Thyroid gland (tissue), 4 donors: ENCODE measurements at regions not wholly inside any gene's neighbourhood (a gene's known extent, or its start where the extent isn't known, plus 50 kb on each side); places are given as distances from the start of the nearest gene placed in this dataset.

Source experiments
- DNase-seq, 2 donors: peaks; one replicate each; pipeline ENCODE4 v3.0.0-alpha.2; 2019
- H3K27ac ChIP-seq, 3 donors: fragments of 200-600 bp; sonication (generic); 1 replicate in 2 of 3; 2 replicates in 1 of 3; pipeline ENCODE4 v1.5.1; 2016 to 2019; ENCODE audit warnings: mild to moderate bottlenecking in 1 of 3, moderate library complexity in 1 of 3
- H3K27me3 ChIP-seq: fragments of 200-600 bp; sonication (generic); one replicate; pipeline ENCODE4 v1.5.1; 2019
- H3K36me3 ChIP-seq, 2 donors: fragments of 200-600 bp; sonication (generic); one replicate each; pipeline ENCODE4 v1.5.1; 2016 to 2019
- H3K4me1 ChIP-seq, 2 donors: fragments of 200-600 bp; sonication (generic); one replicate each; pipeline ENCODE4 v1.5.1; 2017 to 2019
- H3K4me3 ChIP-seq, 3 donors: fragments of 200-600 bp; sonication (generic); replicated peaks in 1 of 3; 1 replicate in 2 of 3; 2 replicates in 1 of 3; pipeline ENCODE4 v1.5.1; 2016; ENCODE audit warnings: mild to moderate bottlenecking in 1 of 3
- H3K9me3 ChIP-seq: fragments of 200-600 bp; sonication (generic); one replicate; pipeline ENCODE4 v1.5.1; 2017
- CTCF ChIP-seq, 6 experiments: fragments of 200-600 bp in 3 of 6; fragments of 450-650 bp in 3 of 6; sonication (generic) in 3 of 6; IDR thresholded peaks; one replicate each; pipeline ENCODE4 v1.5.1; 2016 to 2019; ENCODE audit warnings: antibody characterized with exemption in 6 of 6, mild to moderate bottlenecking in 2 of 6, inconsistent platforms in 1 of 6, moderate library complexity in 1 of 6
- POLR2A ChIP-seq, 2 donors: fragments of 450-650 bp; IDR thresholded peaks; one replicate each; pipeline ENCODE4 v1.6.1; 2017; ENCODE audit warnings: antibody characterized with exemption in 2 of 2, mild to moderate bottlenecking in 2 of 2, moderate library complexity in 1 of 2
- WGBS, 2 donors: methylation state at CpG; one replicate each; pipeline ENCODE4 v1.1.5; 2017; 5-methylcytosine and 5-hydroxymethylcytosine counted together
- intact Hi-C: fragments of 100-400 bp; cut with DNase I; formaldehyde crosslinking; loops from one replicate; pipeline ENCODE4 v1.15.1; 2023

- H3K4me3 ChIP-seq: no peak overlapping the region
- no peak for DNase-seq
- H3K27me3 ChIP-seq: no peaks in the 10 kb centered on the region
- no peaks in the 10 kb centered on the region for H3K36me3 ChIP-seq
- TF ChIP-seq POLR2A (IDR thresholded peaks at IDR 0.05) (no peak), CTCF (IDR thresholded peaks at IDR 0.05) (no peak)
- H3K9me3 ChIP-seq: no peaks in the 10 kb centered on the region
- no peak overlapping the region for H3K27ac ChIP-seq
- intact Hi-C loops: no loop called here
- no peaks in the 10 kb centered on the region for H3K4me1 ChIP-seq
Observed at GRCh38 chr10:28952523-28952922, 275.2 kb downstream of the BAMBI start.

- Histone ChIP-seq H3K4me3 (no peak overlapping the region), H3K27ac (no peak overlapping the region), H3K9me3 (no peaks in the 10 kb centered on the region), H3K27me3 (no peaks in the 10 kb centered on the region), H3K36me3 (no peaks in the 10 kb centered on the region), H3K4me1 (no peaks in the 10 kb centered on the region)
- intact Hi-C loops: no loop called here
- TF ChIP-seq POLR2A (IDR thresholded peaks at IDR 0.05) (no peak), CTCF (IDR thresholded peaks at IDR 0.05) (no peak)
- 81 to 83% methylated on average over 2 of the region's 2 CpGs for WGBS, 2 donors
- DNase-seq: no peak
Observed at GRCh38 chr10:28954211-28954610, 276.9 kb downstream of the BAMBI start.

GRCh38 chr10:28958468-28958867, 281.1 kb downstream of the BAMBI start:
- H3K4me3 ChIP-seq: no peak overlapping the region
- intact Hi-C loops: no loop called here
- no peaks in the 10 kb centered on the region for H3K27me3 ChIP-seq
- no peaks in the 10 kb centered on the region for H3K9me3 ChIP-seq
- no peak overlapping the region for H3K27ac ChIP-seq
- no peaks in the 10 kb centered on the region for H3K36me3 ChIP-seq
- no peak for DNase-seq
- TF ChIP-seq CTCF (IDR thresholded peaks at IDR 0.05): no peak
- no peak for TF ChIP-seq POLR2A (IDR thresholded peaks at IDR 0.05)
- no peaks in the 10 kb centered on the region for H3K4me1 ChIP-seq

- Histone ChIP-seq H3K4me1 (no peaks in the 10 kb centered on the region), H3K9me3 (no peaks in the 10 kb centered on the region), H3K4me3 (no peak overlapping the region), H3K36me3 (no peaks in the 10 kb centered on the region), H3K27ac (no peak overlapping the region), H3K27me3 (no peaks in the 10 kb centered on the region)
- 90 to 96% methylated on average over 7 of the region's 7 CpGs for WGBS, 2 donors
- DNase-seq: no peak
- intact Hi-C loops: no loop called here
- TF ChIP-seq CTCF (IDR thresholded peaks at IDR 0.05) (no peak), POLR2A (IDR thresholded peaks at IDR 0.05) (no peak)
Observed at GRCh38 chr10:28959850-28960501, 282.7 kb downstream of the BAMBI start.

- H3K27ac ChIP-seq: no peak overlapping the region
- H3K36me3 ChIP-seq: no peaks in the 10 kb centered on the region
- TF ChIP-seq CTCF (IDR thresholded peaks at IDR 0.05) (no peak), POLR2A (IDR thresholded peaks at IDR 0.05) (no peak)
- H3K9me3 ChIP-seq: no peaks in the 10 kb centered on the region
- 87 to 90% methylated on average over 4 of the region's 4 CpGs for WGBS, 2 donors
- H3K4me3 ChIP-seq: no peak overlapping the region
- no peaks in the 10 kb centered on the region for H3K27me3 ChIP-seq
- no peaks in the 10 kb centered on the region for H3K4me1 ChIP-seq
- intact Hi-C loops: no loop called here
- DNase-seq: no peak
Observed at GRCh38 chr10:28962768-28963167, 285.4 kb downstream of the BAMBI start.
